Astrocyte of the spinal cord (primary cell): ENCODE measurements at regions not wholly inside any gene's neighbourhood (a gene's known extent, or its start where the extent isn't known, plus 50 kb on each side); places are given as distances from the start of the nearest gene placed in this dataset.

Source experiments
- DNase-seq: peaks from one replicate; pipeline ENCODE4 v3.0.0; 2011; ENCODE audit warnings: low read depth, low spot score
- H3K4me3 ChIP-seq: 2 replicates; pipeline ENCODE4 v1.5.1; 2011; ENCODE audit warnings: low read depth, mild to moderate bottlenecking, low read length, moderate library complexity
- CTCF ChIP-seq: IDR thresholded peaks from 2 replicates; pipeline ENCODE4 v1.5.1; 2012; ENCODE audit warnings: low read depth, mild to moderate bottlenecking, low read length, inconsistent platforms
- in situ Hi-C: cut with HindIII; loops from 2 replicates; pipeline ENCODE4 v1.10.0; 2017; ENCODE audit warnings: low sequenced_read_pairs

GRCh38 chr5:109947667-109948066, 257.9 kb downstream of the MAN2A1 start:
- in situ Hi-C loops, result no loop called here

GRCh38 chr5:109950634-109951033, 260.9 kb downstream of the MAN2A1 start:
- TF ChIP-seq CTCF, result no peak
- DNase-seq, result no peak
- in situ Hi-C loops, result no loop called here
- no peak overlapping the region for H3K4me3 ChIP-seq

More at GRCh38 chr5:109947667-109948066, 257.9 kb downstream of the MAN2A1 start:
- no peak for DNase-seq
- TF ChIP-seq CTCF, result no peak
- H3K4me3 ChIP-seq, result no peak overlapping the region

GRCh38 chr5:109951348-109951747, 261.6 kb downstream of the MAN2A1 start:
- no peak overlapping the region for H3K4me3 ChIP-seq
- no peak for TF ChIP-seq CTCF
- no peak for DNase-seq
- in situ Hi-C loops, result no loop called here

DNA sequence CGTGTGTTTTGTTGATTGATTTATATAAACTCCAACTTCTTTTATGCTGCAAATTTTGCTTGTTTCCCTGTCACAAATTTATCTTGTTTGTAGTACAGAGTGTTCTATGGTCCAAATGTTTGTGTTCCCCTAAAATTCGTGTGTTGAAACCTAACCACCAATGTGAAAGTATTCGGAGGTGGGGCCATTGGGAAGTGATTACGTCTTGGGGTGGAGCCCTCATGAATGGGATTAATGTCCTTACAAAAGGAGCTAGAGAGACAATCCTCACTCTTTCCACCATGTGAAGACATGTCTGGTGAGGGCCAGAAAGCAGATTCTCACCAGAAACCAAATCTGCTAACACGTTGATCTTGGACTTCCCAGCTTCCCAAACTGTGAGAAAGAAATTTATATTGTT, 262.0 kb downstream of the MAN2A1 start:
- in situ Hi-C loops, result no loop called here
- no peak for TF ChIP-seq CTCF

DNA sequence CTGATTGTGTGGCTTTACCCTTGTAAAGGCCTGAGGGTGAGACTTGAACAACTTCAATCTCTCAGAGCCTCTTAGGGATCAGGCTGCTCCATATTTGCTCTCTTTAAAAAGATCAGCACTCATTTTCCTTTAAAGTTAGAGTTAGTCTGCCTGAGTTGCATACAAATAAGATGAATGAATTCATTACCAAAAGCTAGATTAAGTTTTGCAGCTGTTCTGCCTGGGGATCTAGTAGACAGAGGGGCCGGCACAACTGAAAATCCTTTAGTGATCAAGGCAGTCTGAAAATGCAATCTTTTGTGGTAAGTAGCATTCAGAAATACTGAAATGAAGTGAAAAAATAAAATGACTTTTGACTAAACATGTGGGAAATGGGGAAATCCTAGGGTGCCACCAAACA, 264.0 kb downstream of the MAN2A1 start:
- in situ Hi-C loops, result no loop called here

More for the DNA sequence above, 262.0 kb downstream of the MAN2A1 start:
- no peak overlapping the region for H3K4me3 ChIP-seq
- no peak for DNase-seq

DNA sequence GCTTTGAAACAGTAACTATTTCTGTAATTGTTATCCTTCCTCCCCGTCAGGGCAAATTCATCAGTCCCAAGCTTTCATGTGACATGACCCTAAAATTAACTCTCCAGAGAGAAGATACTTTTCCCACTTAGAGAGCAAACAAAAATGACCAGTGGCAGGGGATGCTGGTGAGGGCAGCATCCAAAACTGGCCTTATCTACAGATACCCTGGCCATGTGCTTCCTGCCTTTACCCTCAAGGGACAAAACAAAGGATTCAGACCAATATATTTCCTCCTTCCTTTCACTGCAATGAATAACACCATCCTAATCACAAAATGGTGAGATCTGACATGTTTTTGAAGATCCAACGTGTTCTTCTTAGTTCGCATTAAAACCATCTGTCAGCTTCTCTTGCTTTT, 267.2 kb downstream of the MAN2A1 start:
- H3K4me3 ChIP-seq, result no peak overlapping the region
- TF ChIP-seq CTCF, result no peak
- in situ Hi-C loops, result no loop called here
- DNase-seq, result no peak

More for the DNA sequence above, 264.0 kb downstream of the MAN2A1 start:
- no peak for TF ChIP-seq CTCF
- H3K4me3 ChIP-seq, result no peak overlapping the region
- DNase-seq, result no peak

DNA sequence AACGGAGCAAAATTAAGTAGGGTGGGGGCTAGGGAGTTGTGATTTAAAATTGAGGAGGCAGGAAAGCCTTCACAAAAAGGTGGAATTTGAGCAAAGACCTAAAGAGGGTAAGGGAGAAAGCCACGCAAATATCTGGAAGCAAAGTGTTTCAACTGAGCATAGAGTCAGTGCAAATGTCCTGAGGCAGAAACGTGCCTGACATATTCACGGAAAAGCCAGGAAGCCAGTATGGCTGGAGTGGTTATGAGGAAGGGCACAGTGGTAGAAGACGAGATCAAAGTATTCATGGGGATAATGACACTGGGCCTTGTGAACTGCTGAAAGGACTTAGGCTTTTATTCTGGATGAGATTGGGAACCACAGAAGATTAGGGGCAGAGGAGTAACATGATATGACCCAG, 268.4 kb downstream of the MAN2A1 start:
- no peak for DNase-seq
- no peak overlapping the region for H3K4me3 ChIP-seq
- in situ Hi-C loops, result no loop called here
- no peak for TF ChIP-seq CTCF
